ENCODE measurements at regions not wholly inside any gene's neighbourhood (a gene's known extent, or its start where the extent isn't known, plus 50 kb on each side); places are given as distances from the start of the nearest gene placed in this dataset.

- CTCF ChIA-PET: no interaction called here
- DNase-seq (ENCODE audit: low read depth, low spot score): no peak
- POLR2A ChIA-PET: no interaction called here
- no peak overlapping the region for H3K4me3 ChIP-seq (ENCODE audit: low read depth, low read length)
- TF ChIP-seq, protein P1, sequence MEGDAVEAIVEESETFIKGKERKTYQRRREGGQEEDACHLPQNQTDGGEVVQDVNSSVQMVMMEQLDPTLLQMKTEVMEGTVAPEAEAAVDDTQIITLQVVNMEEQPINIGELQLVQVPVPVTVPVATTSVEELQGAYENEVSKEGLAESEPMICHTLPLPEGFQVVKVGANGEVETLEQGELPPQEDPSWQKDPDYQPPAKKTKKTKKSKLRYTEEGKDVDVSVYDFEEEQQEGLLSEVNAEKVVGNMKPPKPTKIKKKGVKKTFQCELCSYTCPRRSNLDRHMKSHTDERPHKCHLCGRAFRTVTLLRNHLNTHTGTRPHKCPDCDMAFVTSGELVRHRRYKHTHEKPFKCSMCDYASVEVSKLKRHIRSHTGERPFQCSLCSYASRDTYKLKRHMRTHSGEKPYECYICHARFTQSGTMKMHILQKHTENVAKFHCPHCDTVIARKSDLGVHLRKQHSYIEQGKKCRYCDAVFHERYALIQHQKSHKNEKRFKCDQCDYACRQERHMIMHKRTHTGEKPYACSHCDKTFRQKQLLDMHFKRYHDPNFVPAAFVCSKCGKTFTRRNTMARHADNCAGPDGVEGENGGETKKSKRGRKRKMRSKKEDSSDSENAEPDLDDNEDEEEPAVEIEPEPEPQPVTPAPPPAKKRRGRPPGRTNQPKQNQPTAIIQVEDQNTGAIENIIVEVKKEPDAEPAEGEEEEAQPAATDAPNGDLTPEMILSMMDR (IDR thresholded peaks at IDR 0.05; ENCODE audit: insufficient read depth, low read length, missing control alignments): no peak
Observed at GRCh38 chr15:37865687-37866086, 68.8 kb upstream of the TMCO5A start.

- TF ChIP-seq, protein P1 (IDR thresholded peaks at IDR 0.05; ENCODE audit: insufficient read depth, low read length, missing control alignments): no peak
- no peak for DNase-seq (ENCODE audit: low read depth, low spot score)
- CTCF ChIA-PET: no interaction called here
- POLR2A ChIA-PET: no interaction called here
- H3K4me3 ChIP-seq (ENCODE audit: low read depth, low read length): no peak overlapping the region
Observed at GRCh38 chr15:37870711-37871110, 63.7 kb upstream of the TMCO5A start.

DNA sequence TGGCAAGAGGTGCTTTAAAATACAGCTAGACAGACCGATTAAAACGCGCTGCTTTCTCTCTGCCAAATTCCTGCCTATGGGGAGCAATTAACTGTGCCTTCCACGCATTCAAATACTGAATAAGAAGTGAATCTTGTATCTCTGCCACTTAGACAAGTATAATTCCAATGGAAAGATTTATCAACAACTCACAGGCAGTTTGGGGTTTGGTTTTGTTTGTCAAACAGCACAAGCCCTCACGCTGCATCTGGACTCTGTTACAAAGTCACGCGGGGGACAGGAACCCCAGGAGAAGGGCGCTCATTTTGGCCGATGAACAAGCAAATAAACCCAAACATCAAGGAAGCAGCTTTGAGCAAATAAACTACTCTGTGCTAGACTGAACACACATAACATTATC, 61.8 kb upstream of the TMCO5A start:
- TF ChIP-seq, protein P1 (IDR thresholded peaks at IDR 0.05; ENCODE audit: insufficient read depth, low read length, missing control alignments): no peak
- DNase-seq (ENCODE audit: low read depth, low spot score): no peak
- H3K4me3 ChIP-seq (ENCODE audit: low read depth, low read length): no peak overlapping the region
- CTCF ChIA-PET: interaction anchor here (0.9 to 1.8 kb wide), 4 partner anchors 11 to 108 kb away, joined by 4 to 12 read pairs (median 4); no protein-coding TSS in a partner anchor
- POLR2A ChIA-PET: interaction anchor here (0.7 kb wide), 1 partner anchor 99 kb away, joined by 3 read pairs; no protein-coding TSS in a partner anchor

DNA sequence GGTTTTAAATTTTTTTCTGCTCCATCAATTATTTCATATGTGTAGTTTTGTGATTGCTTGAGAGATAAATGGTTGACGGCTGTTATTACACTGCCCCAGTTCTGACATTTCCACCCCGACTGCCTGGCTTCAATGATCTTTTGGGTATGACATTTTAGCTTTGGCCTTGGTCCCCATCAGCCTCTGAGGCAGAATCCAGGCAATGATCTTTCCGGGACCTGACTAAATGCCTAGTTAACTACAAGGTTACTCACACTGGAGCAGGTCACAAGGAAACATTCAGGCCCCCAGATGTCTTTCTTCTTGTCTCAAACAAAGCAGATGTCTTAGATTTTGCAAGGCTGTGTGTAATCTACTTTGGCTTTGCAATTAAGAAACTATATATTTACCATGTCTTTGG, 61.1 kb upstream of the TMCO5A start:
- TF ChIP-seq, protein P1 (IDR thresholded peaks at IDR 0.05; ENCODE audit: insufficient read depth, low read length, missing control alignments): no peak
- no peak overlapping the region for H3K4me3 ChIP-seq (ENCODE audit: low read depth, low read length)
- ChIA-PET CTCF (interaction anchor here (0.6 to 1.8 kb wide), 4 partner anchors 12 to 533 kb away, joined by 3 to 12 read pairs (median 5); no protein-coding TSS in a partner anchor), POLR2A (interaction anchor here (0.7 kb wide), 1 partner anchor 100 kb away, joined by 3 read pairs; no protein-coding TSS in a partner anchor)
- no peak for DNase-seq (ENCODE audit: low read depth, low spot score)

GRCh38 chr15:37876900-37877299, 57.5 kb upstream of the TMCO5A start:
- H3K4me3 ChIP-seq (ENCODE audit: low read depth, low read length): no peak overlapping the region
- TF ChIP-seq, protein P1 (IDR thresholded peaks at IDR 0.05; ENCODE audit: insufficient read depth, low read length, missing control alignments): no peak
- POLR2A ChIA-PET: no interaction called here
- CTCF ChIA-PET: no interaction called here
- DNase-seq (ENCODE audit: low read depth, low spot score): no peak

DNA sequence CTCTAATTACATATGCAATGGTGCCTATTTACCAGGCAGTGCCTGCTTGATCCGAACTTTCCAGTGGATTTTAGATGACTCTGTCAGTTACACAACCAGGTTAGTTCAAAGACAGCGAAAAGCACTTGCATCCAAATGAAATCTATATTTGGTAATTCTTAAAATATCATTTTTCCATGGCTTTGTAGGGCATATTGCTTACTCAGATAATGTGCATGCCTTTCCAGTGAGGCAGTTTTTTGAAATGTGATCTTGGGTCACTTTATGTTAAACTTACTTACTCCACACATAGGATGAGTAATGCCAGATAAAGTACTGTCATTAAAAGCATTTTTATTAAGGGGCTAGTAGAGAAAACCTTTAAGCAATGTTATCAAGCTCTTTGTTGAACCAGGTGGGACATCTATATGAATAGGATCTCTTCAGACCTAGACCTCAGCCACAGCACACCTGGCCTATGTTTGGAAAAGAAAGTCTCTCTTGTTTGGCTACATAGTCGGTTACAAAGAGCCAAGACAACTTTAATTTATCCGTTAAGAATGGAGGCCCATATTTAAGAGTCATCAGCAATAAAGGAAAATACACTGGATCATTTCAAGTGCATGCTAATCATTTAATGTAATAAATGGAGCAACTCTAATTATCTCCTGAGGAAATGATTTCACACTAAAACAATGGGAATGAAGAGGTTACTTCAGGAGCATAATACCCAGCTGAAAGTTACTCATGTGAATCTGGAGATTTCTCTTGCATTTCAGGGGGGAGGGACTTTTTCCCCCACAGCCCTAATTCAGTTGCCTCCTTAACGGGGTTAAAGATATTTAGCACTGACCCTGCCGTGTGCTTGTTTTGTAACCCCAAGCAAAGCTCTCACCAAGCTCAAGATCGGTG, 56.3 kb upstream of the TMCO5A start:
- POLR2A ChIA-PET: no interaction called here
- H3K4me3 ChIP-seq (ENCODE audit: low read depth, low read length): no peak overlapping the region
- TF ChIP-seq, protein P1 (IDR thresholded peaks at IDR 0.05; ENCODE audit: insufficient read depth, low read length, missing control alignments): no peak
- CTCF ChIA-PET: interaction anchor here (0.9 to 6.4 kb wide), 9 partner anchors 10 to 743 kb away, joined by 3 to 82 read pairs (median 4); no protein-coding TSS in a partner anchor
- peak; percentile 76 for DNase-seq (ENCODE audit: low read depth, low spot score)

All from AG04449 (cell line).